HG02884 (cell line): ENCODE measurements at regions not wholly inside any gene's neighbourhood (a gene's known extent, or its start where the extent isn't known, plus 50 kb on each side); places are given as distances from the start of the nearest gene placed in this dataset.
"Not testable (repeated sequence)": the region's sequence is repeated elsewhere in the genome, so short reads cannot be mapped to it uniquely, and the experiment has no call there.

Source experiments
- ATAC-seq: cut with Tn5 transposase; IDR thresholded peaks from one replicate; pipeline ENCODE4 v1.9.1; 2021; ENCODE audit warnings: mild to moderate bottlenecking, moderate library complexity; ENCODE audit not compliant: unreplicated experiment

- ATAC-seq: no peak
Measured at GRCh38 chr4:19187691-19188090, 1064.0 kb upstream of the SLIT2 start.

- ATAC-seq: no peak
Measured at GRCh38 chr4:19187096-19187495, 1064.6 kb upstream of the SLIT2 start.

- ATAC-seq: not testable (repeated sequence)
Measured at GRCh38 chr4:19181631-19182030, 1070.1 kb upstream of the SLIT2 start.

GRCh38 chr4:19178835-19179234, 1072.9 kb upstream of the SLIT2 start:
- no peak for ATAC-seq

GRCh38 chr4:19177616-19178015, 1074.1 kb upstream of the SLIT2 start:
- no peak for ATAC-seq

- no peak for ATAC-seq
Measured at GRCh38 chr4:19171832-19172231, 1079.9 kb upstream of the SLIT2 start.

GRCh38 chr4:19167311-19167710, 1084.4 kb upstream of the SLIT2 start:
- no peak for ATAC-seq

- ATAC-seq: no peak
Measured at GRCh38 chr4:19164334-19164733, 1087.4 kb upstream of the SLIT2 start.

GRCh38 chr4:19159874-19160273, 1091.8 kb upstream of the SLIT2 start:
- ATAC-seq: no peak

- ATAC-seq: no peak
Measured at GRCh38 chr4:19158107-19158809, 1093.4 kb upstream of the SLIT2 start.

- ATAC-seq: no peak
Measured at GRCh38 chr4:19156786-19157185, 1094.9 kb upstream of the SLIT2 start.

- ATAC-seq: no peak
Measured at GRCh38 chr4:19155568-19155967, 1096.1 kb upstream of the SLIT2 start.

- not testable (repeated sequence) for ATAC-seq
Measured at GRCh38 chr4:19154267-19154666, 1097.4 kb upstream of the SLIT2 start.

- no peak for ATAC-seq
Measured at GRCh38 chr4:19152264-19152663, 1099.4 kb upstream of the SLIT2 start.

GRCh38 chr4:19151684-19152083, 1100.0 kb upstream of the SLIT2 start:
- no peak for ATAC-seq

- ATAC-seq: no peak
Measured at GRCh38 chr4:19146038-19146437, 1105.7 kb upstream of the SLIT2 start.

- ATAC-seq: no peak
Measured at GRCh38 chr4:19135895-19136633, 1114.5 kb upstream of the LCORL start.

- ATAC-seq: no peak
Measured at GRCh38 chr4:19134685-19135084, 1113.1 kb upstream of the LCORL start.

GRCh38 chr4:19133315-19133714, 1111.8 kb upstream of the LCORL start:
- no peak for ATAC-seq

- ATAC-seq: no peak
Measured at GRCh38 chr4:19130866-19131265, 1109.3 kb upstream of the LCORL start.

GRCh38 chr4:19128176-19128575, 1106.6 kb upstream of the LCORL start:
- no peak for ATAC-seq

- no peak for ATAC-seq
Measured at GRCh38 chr4:19126903-19127302, 1105.3 kb upstream of the LCORL start.
